NCI-H1417 (cell line): ENCODE measurements at regions not wholly inside any gene's neighbourhood (a gene's known extent, or its start where the extent isn't known, plus 50 kb on each side); places are given as distances from the start of the nearest gene placed in this dataset.
"Not testable (repeated sequence)": the region's sequence is repeated elsewhere in the genome, so short reads cannot be mapped to it uniquely, and the experiment has no call there.

ENCODE experiments used
- DNase-seq, 3 experiments: peaks; one replicate each; lab custom pipeline; 2025; lab: John Stamatoyannopoulos, UW

DNA sequence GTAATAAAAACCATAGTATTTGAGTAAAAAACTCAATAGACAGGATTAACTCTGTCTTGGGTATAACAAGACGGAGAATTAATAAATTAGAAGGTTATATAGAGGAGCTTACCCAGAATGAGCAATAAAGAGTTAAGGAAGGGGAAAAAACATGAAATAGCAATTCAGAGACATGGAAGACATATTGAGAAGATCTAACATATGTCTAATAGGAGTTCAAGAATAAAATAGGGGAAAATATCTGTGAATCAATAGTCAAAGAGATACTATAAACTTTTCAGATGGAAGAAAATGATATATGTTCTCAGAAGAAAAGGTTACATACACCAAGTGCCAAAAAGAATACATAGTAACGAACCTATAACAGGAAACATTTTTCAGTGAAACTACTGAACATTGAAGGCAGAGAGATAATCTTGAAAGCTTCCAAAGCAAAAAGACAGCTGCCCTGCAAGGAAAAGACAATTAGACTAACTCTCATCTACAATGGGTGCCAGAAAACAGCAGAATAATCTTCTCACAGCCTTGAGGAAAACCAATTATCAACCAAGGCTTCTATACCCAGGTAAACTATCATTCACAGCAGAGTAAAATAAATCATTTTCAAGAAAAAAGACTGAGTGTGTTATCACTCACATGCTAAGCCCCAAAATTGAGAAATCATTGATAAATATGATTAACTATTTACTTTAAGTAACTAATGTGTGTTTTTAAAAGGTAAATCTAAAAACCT lies 106.0 kb downstream of the ENC1 start:
- no peak for DNase-seq

DNA sequence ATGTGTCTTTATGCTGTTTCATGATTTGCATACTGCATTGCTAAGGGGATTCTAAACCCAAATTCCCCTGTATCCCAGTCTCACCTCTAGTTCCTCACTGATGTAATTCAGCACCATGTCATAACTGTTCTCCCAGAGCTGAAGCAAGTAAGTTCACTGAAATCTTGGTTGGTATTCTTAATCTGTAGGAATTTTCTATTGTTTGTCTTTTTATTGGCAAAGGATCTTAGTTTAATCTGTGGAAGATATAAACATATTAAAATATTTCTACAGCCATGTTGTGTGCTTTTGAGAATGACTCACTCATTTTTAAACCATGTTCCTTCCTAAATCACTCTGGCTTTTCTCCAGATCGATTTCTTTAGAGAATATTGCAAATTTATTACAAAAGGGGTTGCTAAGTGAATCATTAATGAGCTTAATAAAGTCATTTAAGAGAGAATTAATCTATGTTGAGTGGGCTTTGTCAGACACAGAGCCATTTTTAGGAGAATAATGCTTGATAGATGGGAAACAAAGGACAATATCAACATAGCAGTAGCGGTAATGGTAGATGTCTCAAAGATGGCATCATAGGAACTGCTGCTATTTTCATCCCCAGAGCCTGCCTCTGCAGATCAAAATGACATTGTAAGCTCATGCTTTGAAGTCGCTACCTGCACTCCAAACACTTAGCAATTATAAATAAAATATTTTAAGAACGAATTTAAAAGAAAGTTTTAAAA lies 110.0 kb downstream of the ENC1 start:
- no peak for DNase-seq

DNA sequence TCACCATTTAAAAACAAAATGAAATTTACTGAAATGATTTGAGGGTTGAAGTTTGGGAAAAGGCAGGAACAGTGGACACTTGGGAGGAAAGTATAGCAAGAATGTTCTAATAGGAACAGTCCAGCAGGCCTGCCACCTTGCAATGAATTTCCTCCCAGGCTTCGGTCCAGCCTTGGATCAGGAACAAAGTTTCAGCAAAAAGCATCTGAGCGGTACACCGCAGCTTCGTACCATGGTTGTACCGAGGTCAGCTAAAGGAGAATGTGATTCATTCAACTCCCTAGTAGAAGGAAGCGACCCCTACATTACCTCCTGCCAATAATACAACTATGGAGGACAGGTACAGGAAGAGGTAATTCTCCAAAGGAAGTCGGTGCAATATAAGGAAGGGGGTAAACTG lies 111.4 kb downstream of the ENC1 start:
- DNase-seq, result no peak

DNA sequence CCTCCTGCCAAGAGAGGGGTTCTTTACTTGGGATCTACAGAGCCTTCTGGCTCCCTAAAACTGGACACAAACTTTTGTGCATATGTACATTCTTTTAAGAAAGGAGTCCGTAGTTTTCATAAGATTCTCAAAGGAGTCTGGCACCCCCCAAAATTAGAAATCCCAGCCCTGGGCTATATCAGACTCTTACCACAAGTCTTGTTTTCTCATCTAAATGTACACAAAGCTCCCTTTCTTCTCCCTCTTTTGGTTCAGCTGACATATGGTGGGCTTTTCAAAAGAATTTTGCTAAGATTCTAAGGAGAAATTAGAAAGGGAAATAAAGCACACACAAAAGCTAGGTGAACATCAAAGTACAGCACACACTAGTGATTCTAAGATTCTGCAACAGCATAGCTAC lies 114.4 kb downstream of the ENC1 start:
- DNase-seq, result no peak

DNA sequence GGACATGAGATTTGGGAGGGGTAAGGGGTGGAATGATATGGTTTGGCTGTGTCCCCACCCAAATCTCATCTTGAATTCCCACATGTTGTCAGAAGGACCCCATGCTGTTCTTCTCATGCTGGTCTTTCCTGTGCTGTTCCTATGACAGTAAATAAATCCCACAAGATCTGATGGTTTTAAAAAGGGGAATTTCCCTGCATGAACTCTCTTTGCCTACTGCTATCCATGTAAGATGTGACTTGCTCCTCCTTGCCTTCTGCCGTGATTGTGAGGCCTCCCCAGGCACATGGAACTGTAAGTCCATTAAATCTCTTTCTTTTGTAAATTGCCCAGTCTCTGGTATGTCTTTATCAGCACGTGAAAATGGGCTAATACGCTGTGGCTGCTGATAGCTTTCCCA lies 115.8 kb downstream of the ENC1 start:
- DNase-seq, result not testable (repeated sequence)

DNA sequence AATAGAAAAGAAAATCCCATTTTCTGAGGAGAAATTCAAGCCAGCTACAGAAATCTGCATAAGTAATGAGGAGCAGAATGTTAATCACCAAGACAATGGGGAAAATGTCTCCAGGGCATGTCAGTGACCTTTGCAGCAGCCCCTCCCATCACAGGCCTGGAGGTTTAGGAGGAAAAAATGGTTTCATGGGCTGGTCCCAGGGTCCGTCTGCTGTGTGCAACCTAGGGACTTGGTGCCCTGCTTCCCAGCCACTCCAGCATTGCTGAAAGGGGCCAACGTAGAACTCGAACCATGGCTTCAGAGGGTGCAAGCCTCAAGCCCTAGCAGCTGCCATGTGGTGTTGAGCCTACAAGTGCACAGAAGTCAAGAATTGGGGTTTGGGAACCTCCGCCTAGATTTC lies 116.8 kb downstream of the ENC1 start:
- not testable (repeated sequence) for DNase-seq

DNA sequence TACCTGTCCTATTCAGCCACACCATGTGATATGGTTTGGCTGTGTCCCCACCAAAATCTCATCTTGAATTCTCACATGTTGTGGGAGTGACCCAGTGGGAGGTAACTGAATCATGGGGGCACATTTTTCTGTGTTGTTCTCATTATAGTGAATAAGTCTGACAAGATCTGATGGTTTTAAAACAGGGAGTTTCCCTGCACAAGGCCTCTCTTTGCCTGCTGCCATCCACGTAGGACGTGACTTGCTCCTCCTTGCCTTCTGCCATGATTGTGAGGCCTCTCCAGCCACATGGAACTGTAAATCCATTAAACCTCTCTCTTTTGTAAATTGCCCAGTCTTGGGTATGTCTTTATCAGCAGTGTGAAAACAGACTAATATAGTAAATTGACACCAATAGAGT lies 117.7 kb downstream of the ENC1 start:
- not testable (repeated sequence) for DNase-seq

DNA sequence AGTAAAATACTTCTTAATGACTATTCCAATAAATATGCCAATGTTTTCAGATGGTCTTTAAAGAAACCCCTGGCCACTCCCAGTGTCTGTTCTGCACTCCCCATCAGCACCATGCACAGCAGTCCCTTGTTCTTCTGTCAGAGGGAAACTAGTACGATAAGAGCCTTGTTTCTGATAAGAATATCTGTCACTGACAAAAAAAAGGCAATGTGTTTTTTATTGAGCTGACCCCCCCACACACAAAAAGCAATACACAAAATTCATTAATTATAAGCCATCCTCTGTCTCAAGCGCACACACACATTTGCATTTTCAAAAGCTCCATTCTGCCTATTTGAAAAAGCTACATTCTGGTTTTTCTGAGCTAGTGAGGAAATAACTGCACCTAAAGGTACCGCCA lies 119.1 kb downstream of the ENC1 start:
- no peak for DNase-seq

DNA sequence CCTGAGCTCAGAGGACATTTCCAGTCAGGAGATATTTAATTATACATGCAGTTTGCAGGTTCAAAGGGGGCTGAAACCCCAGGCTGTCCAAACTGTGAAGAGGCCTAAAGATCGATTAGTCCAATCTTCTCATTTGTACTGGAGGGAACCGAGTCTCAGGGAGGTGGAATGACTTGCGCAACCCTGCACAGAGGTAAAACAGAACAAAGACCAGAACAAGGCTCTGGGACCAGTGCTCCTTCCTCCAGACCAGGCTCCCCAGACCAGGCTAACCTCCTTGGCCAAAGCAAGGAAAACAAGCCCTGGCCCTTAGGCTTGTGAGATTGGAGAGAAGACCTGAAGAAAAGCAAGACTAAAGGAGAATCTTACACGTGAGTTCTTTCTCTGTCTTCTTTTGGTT lies 120.8 kb downstream of the ENC1 start:
- no peak for DNase-seq

DNA sequence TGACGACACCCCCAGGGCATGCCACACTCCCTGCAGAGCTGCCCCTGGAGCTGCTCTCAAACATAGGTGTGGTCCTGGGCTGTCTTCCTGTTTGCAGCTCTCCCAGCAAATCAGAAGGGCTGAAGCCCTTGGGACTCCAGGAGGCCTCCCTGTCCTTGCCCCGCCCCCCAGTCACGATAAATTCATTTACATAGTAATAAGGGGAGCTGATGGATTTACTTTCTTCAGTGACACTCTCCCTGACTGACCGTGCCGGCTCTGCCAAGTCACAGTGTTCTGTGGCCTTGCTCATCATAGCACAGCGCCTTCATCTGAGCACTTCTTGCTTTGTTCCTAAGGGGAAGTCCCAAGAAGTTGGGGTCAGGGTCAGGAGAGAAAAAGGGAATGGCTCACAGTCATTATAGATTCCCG lies 121.4 kb downstream of the ENC1 start:
- DNase-seq, result peak in 1 of 3 experiments; percentile 2

DNA sequence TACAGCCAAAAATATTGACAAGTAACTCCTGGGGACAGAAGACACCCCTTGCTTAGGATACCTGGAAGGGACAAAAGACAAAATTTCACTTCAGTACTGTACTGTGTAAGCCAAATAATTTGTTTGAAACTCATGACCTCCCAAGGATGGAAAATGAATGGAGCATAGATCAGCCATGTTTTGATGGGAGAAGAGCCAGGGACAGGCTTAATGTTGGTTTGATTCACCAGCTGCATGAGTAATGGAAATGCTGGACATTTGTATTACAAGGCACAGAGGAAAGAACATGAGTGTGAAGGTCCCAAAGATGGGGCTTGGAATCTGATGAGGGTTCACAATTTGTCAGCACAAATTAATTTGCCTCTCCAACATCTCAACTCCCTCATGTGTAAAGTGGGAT lies 122.8 kb downstream of the ENC1 start:
- DNase-seq, result no peak

DNA sequence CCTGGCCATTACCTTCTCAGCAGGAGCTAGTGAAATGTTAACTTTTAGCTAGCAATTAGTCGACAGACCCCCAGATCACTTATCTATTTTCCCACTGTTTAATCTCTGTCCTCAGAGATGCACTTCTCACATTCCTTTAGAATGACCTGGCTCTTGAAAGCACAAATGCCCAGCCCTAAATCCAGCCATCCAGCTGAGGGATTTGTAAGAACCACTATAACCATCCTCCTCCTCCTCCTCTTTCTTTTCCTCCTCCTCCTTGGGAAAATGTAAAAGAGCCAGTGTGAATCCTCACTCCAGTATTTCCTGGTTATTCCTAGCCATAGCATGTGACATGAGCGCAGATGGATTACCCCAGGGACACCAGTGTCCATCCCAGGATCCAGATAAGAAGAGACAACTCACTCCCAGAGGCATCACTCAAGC lies 124.3 kb downstream of the ENC1 start:
- DNase-seq, result peak in 1 of 3 experiments; percentile 1

DNA sequence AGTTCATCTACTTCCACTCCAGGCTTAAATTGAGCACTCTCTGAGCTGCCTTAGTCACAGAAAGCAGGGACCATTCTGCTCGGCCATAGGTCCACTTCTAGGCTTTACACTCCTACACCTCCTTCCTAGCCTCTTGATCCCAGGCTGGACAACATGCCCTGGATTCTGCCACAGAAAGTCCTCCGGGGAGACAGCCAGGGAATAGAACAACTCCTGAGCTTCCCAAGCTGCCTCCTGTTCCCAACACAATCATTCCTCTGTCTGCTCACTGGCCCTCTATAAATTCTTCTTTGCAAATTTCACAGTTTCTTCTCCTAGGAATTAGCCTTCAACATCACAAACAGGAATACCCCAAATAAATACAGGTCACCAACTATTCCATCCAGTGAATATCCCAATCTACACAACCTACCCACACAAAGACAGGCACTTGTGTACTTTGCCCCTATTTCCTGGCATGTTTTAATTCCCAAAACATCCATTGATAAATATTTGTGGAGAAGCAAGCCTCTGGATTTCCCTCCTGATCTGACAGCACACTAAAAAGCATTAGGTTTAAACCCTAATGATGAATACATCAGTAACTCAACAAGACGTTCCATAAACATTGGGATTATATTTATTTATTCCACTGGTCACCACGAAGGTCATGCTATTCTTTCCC lies 125.5 kb downstream of the ENC1 start:
- no peak for DNase-seq

DNA sequence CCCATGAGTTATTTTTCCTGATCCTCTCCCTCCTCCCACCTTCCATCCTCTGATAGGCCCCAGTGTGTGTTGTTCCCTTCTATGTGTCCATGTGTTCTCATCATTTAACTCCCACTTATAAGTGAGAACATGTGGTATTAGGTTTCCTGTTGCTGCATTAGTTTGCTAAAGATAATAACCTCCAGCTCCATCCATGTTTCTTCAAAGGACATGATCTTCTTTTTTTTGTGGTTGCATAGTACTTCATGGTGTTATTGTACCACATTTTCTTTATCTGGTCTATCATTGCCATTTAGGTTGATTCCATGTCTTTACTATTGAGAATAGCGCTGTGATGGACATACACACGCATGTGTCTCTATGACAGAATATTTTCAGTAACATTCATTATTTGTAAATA lies 128.8 kb downstream of the ENC1 start:
- not testable (repeated sequence) for DNase-seq

DNA sequence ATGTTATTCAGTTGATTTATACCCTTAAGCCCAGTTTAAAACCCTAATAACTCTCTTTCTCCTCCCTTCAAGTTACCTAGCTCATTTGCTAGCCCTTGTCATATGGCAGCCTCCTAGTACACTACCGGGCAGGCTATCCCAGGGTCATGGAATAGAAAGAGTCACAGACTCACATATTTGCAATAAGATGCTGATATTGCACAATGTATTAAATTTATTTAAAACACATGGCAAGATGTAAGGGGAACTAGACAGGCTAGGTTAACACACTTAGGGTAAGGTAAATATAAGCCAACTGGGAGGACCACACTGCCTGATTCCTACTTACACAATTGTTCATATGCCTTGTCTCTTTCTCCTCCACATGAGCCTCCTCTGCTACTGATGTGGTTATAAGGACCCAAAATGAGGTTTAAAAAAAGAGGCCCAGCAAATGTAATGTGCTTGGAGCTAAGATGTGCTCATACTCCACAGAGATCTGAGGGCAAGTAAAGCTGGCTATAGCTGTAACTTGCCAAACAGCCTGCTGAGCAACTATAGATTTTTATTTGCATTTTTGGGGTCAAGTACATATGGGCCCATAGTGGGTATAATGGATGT lies 130.0 kb downstream of the ENC1 start:
- no peak for DNase-seq

DNA sequence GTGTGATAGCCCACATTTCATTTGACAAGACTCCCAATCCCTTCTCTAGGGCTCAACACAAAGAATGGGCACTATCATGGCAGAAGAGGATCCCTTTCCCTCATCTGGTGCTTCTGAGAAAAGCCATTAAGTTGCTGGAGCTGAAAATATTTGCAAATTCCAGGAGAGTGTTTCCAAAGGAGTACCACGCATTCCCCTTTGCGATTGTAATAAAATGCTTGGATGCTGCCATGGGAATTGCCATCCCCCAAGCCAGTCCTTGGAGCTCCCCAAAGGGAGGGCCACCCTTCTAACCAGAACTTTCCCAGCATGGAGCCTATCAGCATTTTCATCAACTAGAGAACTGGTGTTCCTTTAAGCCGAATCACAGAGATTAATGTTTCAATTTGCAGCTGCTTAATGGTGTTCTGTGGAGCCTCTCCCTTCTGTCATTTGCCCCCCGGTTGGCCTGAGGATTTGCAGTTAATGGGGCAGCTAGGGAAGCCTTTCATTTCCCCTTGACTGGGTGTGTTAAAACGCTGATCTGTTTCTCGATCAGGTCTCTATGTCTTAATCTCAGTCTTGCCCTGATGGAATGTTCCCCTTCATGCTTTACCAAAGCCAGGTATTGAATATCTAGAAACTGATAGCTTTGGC lies 133.0 kb downstream of the ENC1 start:
- DNase-seq, result no peak

DNA sequence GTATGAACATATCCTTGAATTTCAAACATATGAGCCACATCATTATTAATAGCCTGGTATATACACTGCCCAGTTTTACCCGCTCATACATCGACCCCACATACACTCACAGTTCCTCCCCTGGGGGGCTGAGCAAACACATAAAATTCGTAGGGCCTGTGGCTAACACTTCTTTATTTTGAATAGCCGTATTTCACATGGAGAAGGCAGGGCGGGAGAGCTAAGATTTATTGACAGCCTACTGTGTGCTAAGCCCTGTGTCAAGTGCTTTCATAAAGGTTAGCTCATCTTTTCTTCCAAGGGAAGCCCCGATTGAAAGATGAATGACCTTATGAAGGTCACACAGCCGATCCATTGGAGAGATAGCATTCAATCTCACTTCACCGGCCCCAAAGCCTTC lies 134.4 kb downstream of the ENC1 start:
- DNase-seq, result no peak

DNA sequence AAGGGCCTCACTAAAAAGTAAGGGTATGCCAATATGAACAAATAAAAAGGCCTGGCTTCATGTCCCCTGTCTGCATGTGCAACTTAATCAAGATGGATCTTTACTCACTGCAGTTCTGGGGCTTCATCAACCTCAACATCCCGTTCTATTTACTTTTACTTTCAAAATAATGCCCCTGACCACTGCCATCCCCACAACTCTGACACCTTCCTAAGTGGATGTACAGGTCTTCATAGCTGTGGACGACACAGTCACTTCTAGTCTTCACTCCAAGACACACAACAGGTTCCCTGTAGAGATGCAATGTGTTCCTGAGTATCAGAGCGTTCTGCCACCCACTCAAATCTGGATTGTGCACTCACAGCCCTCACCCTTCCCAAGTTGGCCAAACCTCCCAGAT lies 136.1 kb downstream of the ENC1 start:
- no peak for DNase-seq

DNA sequence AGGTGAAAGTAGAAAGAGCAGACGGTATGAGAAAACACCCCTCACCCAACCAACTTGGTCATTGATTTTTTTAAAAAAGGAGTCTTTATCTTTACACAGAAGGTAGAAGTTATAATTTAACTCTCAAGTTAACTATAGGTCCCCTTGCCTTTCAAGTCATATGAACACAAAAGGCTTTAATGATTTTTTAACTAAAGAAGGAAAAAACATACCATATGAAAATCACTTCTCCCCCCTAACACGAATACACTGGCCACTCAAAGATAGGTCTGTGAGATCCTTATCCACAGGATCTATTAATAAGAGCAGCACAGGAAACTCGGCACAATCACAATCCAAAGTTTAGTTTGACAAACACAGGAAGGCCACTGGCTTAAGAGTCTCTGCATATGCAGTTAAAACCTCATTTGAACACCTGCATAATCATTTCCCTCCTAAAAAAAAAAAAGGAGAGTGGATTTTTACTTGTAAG lies 138.0 kb downstream of the ENC1 start:
- DNase-seq, result no peak

DNA sequence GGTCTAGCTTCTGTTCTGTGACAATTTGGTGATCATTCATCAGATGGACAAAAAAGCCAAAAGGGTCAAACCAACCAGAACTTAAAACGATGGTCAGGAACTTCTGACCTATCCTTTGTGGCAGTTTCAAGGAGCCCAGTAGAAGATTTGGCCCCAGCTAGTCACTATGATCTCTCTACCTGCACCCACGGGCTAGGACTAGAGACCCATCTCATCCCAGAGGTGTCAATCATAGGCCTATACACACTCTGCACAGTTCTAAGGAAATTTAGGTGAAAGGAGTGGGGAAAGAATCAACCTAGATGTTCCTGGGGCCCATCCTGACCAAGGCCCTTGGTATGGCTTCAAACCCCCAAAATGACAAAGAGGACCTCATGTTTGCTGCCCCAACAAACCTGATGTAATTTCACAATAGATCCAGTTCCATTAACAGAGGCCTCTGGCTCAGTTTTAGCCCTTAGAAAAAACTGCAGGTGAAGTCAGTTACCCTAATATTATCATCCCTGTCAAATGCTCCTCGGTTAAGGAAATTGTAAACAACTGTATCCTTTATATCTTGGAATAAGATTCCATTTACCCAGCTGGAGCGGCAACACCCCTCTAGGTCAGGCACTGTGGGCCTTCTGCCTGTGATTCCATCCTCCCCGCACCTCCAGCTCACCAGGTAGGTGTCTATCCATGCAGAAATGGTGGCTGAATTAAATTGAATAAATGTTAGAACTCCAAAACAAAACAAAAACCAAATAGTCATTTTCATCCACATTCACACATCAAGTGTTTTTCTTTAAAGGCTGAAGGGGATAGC lies 138.7 kb downstream of the ENC1 start:
- DNase-seq, result no peak
